ENCODE measurements at regions not wholly inside any gene's neighbourhood (a gene's known extent, or its start where the extent isn't known, plus 50 kb on each side); places are given as distances from the start of the nearest gene placed in this dataset.

DNA sequence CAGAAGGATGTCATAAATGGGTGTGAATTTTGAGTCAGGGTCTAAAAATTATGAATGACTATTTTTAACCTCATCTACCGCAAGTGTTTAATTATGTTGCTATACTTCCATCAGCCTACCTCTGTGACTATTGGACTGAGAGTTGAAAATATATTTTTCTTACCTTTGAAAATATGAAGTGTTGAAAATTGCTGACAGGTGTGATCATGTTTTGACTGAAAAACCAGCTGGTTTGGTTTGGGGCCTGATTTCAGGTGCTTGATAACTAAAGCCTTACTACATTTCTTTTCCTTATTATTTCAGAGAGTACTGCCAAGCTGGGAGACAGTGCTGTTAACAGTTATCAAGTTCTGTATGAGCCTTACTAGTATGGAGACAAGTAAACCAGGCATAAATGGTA lies 107.2 kb upstream of the DUSP10 start:
- no peak for DNase-seq (ENCODE audit: low spot score)

DNA sequence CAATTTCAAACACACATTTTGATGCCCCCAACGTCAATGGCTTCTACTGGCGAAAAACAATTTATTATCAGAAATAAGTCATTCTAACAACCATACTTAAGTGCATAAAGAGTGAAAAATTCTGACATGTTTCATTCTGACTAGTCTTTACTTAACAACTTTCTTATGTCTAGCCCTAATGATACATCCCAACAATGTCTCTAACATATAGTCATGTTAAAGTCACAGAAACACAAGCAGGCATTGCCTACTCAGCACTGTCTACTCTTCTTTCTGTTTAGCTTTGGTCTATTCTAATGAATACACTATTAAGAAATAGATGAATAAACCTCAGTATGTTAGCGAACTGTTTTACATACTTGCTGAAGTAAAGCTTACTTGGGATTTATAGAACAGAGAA lies 105.8 kb upstream of the DUSP10 start:
- no peak for DNase-seq (ENCODE audit: low spot score)

DNA sequence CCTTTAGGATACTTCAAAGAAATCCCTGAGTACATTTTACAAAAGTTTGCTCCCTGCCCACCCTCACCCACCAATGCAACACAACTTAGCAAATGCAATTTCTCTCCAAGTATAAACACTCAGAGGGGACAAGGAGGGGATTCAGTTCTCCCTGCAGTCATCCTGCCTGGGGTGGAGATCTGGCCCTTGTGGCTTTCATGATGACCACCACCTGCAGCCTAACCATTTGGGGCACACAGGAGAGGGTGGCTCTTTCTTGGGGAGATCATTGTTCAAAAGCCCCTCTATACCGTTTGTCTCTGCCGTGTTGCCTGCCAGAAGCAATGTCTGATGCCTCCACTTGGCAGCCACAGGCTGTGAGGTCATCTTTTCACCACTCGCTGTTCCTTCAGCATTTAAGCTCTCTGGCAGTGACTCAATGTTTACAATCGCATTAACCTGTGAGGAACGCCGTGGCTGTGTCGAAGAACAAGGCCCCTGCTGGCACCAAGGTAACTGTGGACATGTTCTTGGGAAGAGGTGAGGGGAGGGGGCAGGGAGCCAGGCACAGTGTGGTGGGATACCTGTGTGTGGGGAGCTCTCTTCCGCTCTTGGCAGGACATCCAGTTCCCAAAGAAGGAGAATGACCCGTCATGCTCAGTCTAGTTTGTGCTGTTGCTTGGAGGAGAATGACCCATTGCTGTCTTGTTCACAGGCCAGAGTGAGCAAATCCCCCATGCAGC lies 103.9 kb upstream of the DUSP10 start:
- DNase-seq (ENCODE audit: low spot score) = peak; percentile 61

DNA sequence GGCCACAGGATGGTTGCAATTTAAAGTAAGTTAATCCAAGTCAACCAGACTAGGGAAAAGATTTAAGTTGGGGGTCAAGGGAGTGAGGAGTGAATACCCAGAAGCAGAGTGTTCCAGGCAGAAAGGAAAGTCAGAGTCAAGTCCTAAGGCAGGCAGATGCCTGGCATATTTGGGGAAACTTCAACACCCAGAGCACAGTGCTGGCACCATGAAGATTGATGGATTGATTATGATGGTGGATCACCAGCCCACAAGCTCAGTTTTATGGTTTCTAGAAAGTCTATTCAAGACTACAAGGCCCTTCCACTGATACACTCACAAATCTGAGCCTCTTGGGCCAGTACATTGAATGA lies 100.1 kb upstream of the DUSP10 start:
- no peak for DNase-seq (ENCODE audit: low spot score)

DNA sequence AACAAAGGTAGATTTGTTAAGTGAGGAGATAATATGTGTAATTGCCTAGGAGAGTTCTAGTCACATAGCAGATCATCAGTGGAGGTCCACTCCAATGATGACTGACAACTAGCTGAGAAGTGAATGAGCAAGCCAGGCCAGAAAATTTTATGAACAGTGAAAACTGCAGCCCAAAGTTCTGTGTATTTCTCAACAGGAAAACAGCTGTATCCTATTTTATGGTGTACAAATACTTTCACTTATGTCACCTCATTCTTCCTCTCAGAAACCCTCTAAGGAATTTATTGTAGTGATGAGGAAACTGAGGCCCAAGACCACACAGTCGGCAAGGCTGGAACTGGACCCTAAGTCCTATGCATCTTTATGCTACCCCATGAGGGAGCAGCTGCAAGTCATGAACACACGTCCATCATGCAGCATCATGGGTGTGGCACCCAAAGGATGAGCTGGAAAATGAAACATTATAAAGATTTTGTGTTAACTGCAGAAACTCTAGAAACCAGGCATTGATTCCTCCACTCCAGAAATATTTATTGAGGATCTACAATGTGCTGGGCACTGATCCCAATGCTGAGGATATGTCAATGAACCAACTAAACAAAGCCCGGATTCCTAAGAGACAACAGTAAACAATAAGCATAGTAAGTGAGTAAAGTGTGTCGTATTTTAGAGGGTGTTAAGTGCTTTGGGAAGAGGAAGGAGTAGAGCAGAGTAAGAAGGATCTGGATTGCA lies 99.5 kb upstream of the DUSP10 start:
- DNase-seq (ENCODE audit: low spot score) = no peak

DNA sequence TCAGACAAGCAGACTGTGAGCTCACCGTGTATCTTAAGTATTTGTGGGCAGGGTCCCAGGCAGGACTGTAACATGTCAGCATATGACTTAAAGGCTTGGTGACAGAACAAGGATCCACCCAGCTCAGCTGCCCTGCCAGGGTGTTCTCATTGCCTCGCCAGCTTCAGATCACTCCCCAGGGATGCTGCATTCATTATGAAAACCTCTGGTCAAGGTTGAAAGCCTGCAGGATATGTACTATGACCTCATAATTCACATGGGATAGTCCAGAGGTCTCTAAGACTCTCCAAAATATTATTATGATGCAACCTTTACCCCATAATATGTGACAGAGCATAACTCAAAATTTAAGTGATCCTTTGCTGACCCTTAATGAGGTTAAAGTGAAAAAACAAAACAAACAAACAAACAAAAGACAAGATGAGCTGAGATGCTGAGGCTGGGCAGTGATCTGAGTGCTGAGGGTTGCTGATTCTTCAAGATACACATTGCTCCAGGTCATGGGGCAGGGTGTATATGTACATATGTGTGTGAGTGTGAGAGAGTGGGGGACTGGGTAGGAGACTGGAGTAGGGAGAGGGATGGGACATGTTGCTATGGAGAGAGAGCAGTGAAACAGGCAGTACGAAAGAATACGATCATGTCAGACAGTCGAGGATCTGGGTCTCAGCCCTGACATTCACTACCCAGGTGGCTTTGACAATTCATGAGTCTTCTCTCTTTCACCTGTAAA lies 98.8 kb upstream of the DUSP10 start:
- DNase-seq (ENCODE audit: low spot score) = no peak

DNA sequence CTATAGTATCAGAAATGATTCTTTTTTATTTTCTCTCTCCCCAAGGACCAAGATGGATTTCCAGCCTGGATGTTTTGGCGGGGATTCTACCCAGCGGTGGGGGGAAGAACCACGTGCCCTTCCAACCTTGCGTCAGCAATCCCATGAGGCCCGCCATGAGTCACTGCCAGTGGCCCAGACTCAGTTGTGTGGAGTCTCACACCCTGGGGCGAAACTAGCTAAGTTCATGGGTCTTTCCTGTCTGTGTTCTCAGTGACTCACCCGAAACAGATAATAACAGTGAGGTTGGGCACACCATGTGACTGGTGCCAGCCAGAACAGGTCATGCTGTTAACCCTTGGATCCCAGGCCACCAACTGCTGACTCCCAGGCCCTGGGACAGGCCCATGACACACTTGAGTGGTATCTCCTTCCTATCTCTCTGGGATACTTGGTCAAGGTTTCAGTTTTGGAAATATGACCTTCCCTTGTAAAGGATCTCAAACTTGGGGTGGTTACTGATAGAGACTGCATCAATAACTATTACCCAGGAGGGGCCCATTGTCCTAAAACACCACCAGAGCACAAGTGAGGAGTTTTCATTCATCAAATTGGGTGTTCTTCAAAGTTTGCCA lies 98.0 kb upstream of the DUSP10 start:
- peak; percentile 91 for DNase-seq (ENCODE audit: low spot score)

DNA sequence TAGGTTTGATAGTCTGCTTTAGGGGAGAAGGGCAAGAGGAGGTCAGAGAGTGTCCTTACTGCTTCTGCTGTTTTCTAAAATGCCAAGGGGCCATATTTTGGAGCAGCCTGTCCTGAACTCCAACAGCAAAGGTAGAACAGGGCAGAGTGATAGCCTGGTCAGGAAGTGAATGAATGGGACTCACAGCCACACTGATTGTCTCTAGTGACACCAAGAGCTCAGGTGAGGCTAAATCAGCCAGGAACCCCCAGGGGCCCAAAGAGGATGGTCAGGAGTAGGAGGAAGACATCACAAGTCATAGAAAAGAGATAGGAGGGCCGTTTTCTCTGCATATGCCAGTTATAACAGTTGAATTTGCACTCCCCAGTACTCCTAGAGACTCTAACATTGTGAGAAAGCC lies 97.4 kb upstream of the DUSP10 start:
- DNase-seq (ENCODE audit: low spot score) = no peak

DNA sequence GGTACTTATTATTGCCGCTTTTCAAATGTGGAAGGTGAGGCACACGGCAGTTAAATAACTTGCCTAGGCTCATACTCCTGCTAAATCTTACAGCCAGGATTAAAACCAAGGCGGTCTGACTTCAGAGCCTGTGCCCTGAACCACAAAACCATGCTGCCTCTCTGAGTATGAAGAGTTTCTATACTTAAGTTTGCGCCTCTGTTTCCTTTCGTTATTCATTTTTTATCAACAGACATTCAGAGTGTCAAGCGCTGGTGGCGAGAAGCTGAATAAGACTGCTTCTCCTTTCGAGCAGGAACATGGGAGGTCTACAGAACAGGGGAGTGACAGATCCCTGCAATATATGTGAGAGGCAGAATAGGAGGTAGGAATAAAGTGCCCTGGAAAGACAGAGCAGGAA lies 96.0 kb upstream of the DUSP10 start:
- no peak for DNase-seq (ENCODE audit: low spot score)

DNA sequence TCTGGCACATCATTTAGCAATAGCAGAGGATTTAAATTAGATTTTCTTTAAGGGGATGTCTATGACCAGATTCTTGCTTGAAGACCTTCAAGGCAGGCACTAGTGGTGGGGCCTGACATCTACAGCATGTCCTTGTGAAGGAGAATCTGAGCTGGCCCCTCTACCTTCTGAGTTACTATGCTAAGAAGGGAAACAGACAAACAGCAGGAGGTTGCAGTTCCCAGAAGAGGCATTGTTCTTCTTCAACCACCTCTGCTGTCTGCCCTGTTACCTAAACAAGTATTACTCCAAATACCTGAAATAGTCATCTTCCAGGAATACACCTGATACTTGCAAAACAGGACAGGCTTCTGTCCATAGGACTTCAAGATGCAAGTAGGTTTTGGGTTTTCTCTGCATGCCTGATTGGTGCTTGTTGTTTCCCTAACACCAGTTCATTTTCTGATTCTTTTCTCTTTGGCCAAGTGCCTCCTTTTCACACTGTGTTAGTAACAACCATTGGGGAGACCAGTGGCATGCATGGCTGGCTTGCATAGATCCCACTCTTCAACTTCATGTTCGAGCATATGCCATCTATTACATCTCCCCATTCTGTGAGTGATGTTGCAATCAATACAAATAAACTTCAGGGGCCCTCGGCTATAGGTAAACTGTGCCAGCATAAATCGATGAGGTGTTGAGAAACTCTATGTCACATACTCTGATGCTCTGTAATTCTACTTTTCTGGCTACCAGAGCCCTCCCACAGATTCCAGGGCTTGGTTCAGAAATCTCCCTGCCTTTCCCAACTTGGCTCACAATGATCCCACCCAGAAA lies 93.0 kb upstream of the DUSP10 start:
- no peak for DNase-seq (ENCODE audit: low spot score)

DNA sequence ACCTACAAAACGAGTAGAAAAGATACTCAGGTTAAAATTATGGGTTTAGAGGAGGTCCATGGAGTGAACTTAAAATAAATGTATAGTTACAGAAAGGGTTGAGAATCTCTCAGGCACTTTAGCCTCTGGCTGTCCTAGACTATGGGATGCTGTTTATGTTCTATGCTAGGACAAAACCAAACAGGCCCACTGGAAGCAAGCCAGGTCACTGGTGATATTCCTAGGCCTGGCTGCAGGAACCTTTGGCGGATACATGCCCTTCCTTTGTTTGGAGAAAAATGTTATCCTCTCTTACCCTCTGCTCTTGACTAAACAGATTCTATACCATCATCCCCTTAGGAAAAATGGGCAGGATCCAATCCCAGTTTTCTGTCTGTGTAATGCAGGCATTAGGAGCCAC lies 90.7 kb upstream of the DUSP10 start:
- no peak for DNase-seq (ENCODE audit: low spot score)

DNA sequence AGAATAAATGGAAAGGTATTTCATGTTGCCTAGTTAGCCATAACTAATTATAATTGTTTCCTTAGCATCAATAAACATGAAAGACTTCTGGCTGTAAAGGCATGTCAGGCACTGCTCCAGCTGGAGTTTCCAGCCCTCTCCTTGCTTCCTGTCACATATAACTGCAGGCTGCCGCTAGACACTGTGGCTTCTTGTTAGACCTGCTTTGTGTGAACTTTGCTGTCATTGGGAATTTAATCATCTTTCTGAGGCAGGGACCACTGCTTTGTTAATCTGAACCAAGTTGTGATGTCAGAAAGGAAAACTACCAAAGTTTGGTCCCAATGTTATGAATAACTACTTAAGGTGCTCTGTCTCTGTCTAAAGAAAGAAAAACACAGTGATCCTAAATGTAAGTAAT lies 90.3 kb upstream of the DUSP10 start:
- DNase-seq (ENCODE audit: low spot score) = no peak

DNA sequence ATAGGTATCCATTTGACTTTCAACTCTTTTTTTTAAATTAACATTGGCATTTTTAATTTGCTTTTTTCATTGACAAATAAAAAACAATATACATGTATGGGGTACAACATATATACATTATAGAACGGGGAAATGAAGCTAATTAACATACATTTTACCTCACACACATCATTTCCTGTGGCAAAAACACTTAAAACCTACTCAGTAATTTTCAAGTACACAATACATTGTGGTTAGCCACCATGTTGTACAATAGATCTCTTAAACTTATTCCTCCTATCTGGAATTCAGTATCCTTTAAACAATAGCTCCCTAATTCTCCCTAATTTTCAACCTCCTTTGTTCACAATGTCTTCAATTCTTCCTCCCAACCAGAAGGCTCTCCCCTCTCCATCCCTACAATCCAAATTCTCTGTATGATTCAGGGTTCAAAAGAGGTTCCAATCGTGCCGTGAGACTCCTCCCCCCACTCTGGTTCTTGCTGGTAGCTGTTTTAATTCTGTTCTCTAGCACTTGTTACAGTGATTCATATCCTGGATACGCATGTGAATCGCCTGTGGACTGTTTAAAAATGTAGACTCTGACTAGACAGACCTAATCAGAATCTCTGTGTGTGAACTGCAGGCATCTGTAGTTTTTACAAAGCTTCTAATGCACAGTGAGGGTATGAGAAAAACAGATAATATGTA lies 87.6 kb upstream of the DUSP10 start:
- DNase-seq (ENCODE audit: low spot score) = peak; percentile 82

DNA sequence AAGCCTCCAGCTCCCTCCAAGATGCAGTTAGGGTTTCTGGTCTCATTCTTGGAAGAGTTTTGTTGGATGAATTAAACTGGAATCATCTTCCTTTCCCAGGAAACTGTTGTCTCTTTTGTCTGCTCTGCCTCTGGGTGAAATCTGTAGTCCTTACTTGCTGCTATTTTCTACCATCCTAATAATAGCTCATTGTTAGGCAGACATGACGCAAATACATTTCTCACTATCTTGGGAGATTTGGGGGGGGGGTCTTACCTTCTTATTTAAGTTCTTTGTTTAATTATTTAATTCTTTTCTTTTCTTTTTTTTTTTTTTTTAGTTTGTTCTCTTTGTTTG lies 85.4 kb upstream of the DUSP10 start:
- DNase-seq (ENCODE audit: low spot score) = no peak

DNA sequence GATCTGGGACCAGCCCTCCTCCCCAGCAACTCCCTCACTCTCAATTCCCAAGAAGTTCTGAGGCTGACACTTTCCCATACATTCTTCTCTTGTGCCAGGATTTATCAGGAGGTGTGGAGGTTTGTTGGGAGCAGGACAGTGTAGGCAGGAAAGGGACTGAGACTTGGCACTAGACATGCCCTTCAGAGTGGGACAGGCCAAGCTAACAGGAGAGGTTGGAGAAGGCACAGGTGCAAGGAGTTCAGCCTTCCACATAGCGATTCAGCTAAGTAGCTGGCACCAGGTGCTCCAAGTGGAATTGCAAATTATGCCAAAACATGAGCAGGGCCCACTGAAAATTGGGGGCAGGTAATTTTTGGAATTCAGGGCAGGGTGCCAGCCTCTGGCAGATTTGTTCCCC lies 83.0 kb upstream of the DUSP10 start:
- DNase-seq (ENCODE audit: low spot score) = no peak

DNA sequence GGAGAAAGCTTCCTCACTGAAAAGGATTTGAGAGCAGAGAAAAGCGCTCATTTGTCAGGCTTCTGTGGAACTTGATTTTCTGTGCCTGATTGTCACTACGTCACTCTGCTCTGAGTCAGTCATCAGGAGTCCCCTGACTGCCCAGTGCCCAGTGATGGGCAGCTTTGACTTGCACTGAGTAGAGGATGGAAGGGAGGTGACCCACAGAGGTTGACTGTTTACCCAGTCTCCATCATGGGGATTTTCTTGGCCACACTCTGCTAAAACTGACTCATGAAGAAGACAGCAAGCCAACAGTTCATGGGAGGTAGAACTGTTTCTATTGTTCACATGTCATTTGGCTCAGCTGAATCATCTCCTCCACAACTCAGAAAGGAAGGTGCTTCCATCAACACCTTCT lies 82.1 kb upstream of the DUSP10 start:
- no peak for DNase-seq (ENCODE audit: low spot score)

DNA sequence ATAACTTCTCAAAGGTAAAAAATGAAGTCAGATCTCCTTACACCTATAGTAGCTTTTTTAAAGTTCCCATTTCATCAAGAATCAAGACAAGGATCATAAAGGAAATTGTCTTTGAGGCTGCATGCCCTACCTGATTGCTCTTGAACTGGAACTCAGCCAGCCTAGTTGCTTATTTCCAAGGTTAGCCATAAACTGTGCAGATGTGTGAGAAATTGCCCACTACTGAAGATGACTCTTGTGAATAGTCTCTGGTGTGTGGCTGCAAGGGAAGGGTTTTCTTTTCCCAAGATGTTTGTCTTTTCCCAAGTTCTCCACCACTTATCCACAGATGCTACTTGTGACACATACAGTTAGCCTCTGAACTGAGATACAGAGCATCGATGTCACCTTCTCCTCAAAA lies 81.7 kb upstream of the DUSP10 start:
- DNase-seq (ENCODE audit: low spot score) = no peak

DNA sequence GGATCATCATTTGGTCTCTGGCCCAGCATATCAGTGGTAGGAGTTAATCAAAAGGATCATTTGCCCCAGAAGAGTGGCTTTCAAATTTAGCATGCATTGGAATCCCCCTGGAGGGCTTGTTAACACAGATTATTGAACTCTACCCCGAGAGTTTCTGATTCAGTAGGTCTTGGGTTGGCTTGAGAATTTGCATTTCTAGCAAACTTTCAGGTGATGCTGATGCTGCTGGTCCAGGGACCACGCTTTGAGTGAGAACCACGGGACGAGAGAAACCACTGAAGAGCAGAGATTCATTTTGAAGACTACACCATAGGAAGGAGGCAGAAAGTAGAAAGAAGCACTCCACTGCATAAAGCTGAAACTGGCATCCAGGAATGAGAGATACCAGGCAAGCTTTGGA lies 81.3 kb upstream of the DUSP10 start:
- no peak for DNase-seq (ENCODE audit: low spot score)

DNA sequence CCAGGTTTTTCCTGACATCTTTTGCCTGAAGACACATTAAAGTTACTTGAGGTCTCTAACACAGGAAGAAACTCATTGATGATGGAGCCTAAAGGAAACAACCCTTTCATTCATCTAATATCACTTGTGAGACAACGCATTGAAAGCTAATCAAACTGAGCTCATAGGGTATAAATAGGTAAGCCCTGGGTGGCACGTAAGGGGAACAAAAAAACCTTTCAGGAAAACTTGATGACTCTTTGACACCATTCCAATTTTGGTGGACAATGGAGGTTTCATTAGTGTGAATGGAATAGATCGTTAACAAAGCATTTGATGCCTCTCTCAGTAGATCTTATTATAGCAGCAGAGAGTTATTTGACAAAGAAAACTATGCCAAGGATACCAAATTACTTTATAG lies 80.7 kb upstream of the DUSP10 start:
- no peak for DNase-seq (ENCODE audit: low spot score)

DNA sequence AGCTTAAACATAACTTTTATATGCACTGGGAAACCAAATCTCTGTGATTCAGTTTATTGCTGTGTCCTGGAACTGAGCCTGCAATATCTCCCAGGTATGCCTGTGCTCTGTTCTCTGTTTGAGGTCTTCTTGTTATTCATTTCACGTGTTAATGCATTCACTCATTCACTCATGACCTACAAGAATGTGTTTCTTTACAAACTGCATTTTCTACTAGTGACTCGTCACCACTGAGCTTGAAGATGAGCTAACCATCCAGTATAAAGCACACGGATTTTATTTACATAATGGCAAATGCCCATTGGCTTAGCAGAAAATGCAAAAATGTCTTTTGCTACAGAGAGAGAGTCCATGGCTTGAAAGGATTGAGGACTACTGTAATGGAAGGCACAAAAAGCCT lies 75.0 kb upstream of the DUSP10 start:
- DNase-seq (ENCODE audit: low spot score) = peak; percentile 67

DNA sequence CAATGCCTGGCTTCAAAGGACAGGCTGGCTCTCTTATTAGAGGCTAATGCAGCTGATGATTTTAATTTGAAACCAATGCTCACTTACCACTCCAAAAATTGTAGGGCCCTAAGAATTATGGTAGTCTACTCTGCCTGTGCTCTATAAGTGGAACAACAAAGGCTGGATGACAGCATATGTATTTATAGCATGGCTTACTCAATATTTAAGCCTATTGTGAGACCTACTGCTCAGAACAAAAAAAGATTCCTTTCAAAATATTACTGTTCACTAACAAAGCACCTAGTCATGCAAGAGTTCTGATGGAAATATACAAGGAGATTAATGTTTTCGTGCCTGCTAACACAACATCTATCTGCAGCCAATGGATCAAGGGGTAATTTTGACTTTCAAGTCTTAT lies 73.8 kb upstream of the DUSP10 start:
- no peak for DNase-seq (ENCODE audit: low spot score)

All from H4 (cell line).